Hematopoietic multipotent progenitor cell treated with erythropoietin and hydrocortisone succinate and interleukin-3 and kit ligand, for 6 days (in vitro differentiated cells): ENCODE measurements at regions not wholly inside any gene's neighbourhood (a gene's known extent, or its start where the extent isn't known, plus 50 kb on each side); places are given as distances from the start of the nearest gene placed in this dataset.
A peak's percentile ranks its signal among the peaks of the same experiment; 100 is the strongest.

ENCODE experiments used
- DNase-seq: peaks from one replicate; pipeline ENCODE4 v3.0.0-alpha.2; 2015

DNA sequence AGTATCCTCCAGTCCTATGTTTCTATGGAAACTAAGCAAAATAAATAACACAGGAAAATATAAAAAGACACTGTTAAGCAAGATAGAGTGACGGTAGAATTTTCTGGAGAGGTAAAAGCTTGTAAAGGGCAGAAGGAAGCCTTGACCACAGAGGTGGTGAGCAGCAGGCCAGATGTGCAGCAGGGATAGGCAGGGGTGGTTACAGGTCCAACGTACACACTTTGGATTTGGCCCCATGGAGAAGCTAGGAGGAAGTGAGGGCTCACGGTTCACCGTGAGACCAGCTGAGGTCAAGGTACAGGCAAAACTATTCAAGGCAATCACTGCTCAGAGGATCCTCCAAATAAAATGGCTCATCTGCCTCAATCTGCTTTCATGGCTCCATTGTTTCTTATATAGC is 242.8 kb downstream of the B3GLCT start:
- no peak for DNase-seq

DNA sequence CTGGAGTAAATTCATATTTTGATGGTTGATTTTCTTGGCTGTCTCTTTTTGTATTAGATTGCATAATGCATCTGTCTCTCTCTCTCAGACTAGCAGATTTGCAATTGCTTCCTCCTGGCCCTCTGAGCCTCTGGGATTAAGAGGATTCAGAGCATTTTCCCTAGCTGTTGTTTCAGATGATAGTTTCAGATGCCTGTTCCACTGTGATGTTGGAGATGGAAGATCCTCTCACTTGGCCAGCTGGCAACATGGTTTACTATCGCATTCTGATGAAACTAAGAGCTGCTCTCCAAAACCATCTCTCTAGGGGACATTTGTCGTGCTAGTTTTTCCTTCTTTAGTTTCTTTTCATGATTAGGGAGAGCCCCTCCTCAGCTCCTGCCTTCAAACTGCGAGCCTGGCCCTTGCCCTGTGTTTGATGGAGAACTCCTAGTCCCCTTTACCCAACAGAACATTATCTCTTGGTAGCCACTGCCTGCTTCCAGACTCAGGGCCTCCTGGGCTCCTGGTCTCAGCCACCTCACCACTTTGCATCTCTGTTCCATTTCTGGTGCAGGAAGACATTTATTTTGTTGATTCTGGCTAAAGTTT is 244.6 kb downstream of the B3GLCT start:
- DNase-seq, result no peak

DNA sequence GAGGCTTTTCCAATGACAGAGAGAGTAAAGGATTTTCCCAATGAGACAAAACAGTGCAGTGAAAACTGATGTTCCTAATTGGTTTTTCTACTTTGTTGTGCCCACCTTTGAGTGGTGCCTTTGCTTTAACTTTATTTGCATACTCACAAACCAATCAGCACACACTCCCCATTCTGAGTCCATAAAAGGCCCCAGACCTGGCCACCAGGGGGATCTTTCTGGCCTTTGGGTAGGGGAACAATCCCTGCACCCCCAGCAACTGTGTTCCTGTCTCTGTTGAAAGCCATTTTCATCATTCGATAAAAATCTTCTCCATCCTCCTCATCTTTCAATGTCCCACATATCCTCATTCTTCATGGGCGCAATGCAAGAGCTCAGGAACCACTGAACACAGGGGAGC is 252.8 kb downstream of the B3GLCT start:
- DNase-seq, result no peak

DNA sequence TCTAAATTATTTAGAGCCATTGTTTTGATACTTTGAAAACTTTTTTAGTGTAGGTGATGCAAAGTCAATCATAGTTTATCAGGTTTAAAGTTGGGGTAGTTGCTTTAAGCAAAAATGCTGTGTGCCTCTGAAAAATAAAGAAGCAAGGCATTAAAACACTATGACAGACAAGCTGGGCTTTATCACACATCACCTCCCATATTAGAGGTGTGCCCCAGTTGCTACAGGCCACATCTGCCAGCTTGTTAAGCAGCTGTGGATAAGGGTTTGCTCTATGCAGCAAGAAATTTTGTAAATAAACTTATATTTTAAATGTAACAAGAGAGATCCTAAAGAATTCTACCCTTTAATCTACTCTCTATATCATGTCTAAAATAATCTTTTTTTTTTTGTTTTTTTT is 255.8 kb downstream of the B3GLCT start:
- no peak for DNase-seq

DNA sequence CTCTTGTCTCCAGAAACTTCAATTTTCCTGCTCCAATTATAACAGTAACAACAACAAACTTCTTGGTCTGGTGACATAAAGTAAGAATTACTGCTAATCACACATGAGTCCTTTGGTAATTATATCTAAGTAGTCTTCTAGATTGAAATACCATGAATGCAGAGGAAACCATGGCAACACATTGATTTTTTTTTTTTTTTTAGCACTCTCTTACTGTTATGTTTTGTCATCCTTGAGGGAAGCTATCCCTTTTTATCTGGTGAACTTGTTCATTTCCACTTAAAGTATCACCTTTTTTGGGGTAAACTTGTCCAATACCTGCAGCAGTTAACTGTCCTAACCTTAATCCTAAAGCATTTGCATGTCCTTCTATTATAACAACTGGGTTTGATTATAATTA is 256.3 kb downstream of the B3GLCT start:
- no peak for DNase-seq

DNA sequence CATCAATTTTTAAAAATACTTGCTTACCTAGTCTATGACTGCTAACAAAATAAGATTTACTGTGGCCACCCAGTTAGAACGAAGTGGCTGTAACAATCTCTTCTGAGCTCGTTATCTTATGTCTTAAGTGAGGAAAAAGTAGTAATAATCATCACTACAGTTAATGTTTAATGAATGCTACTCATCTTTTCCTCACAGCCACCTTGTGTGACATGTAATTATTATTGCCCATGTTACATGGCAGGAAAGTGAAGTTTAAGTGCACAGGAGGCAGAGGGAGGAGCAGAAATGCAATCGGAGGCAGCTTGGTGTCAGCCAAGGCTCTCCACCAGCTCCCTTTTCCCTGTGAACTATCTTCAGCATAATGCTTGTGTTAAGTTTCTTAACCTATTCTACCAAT is 260.3 kb downstream of the B3GLCT start:
- DNase-seq, result no peak

DNA sequence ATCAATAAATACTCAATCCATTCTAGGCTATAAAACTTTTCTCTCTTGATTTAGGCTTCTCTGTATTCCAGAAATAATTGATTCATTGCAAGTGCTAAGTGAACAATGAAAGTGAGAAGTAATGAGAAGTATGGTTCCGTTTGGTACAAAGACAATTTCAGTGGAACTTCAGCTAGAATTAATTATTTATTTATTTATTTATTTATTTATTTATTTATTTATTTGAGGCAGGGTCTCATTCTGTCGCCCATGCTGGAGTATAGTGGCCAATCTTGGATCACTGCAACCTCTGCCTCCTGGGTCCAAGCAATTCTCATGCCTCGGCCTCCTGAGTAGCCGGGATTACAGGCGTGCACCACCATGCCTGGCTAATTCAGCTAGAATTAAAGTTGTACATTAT is 262.1 kb downstream of the B3GLCT start:
- DNase-seq, result no peak

DNA sequence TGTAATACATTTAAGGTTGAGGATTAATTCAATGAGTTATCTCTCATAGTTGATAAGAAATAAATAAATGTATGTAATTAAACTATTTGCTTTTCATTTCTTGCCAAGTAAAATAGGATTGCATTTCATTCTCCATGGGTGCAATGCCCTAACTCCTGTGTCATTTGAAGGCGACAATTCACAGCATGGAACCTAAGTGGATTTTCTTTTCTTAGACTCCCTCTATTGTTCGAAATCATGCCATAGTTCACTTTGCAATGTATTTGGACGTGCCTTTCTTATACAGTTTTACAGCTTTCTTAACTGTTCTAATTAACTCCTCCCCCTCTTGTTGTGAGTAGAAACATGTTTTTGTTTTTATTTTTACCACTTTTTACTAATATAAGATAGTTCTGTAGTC is 263.0 kb downstream of the B3GLCT start:
- DNase-seq, result no peak

DNA sequence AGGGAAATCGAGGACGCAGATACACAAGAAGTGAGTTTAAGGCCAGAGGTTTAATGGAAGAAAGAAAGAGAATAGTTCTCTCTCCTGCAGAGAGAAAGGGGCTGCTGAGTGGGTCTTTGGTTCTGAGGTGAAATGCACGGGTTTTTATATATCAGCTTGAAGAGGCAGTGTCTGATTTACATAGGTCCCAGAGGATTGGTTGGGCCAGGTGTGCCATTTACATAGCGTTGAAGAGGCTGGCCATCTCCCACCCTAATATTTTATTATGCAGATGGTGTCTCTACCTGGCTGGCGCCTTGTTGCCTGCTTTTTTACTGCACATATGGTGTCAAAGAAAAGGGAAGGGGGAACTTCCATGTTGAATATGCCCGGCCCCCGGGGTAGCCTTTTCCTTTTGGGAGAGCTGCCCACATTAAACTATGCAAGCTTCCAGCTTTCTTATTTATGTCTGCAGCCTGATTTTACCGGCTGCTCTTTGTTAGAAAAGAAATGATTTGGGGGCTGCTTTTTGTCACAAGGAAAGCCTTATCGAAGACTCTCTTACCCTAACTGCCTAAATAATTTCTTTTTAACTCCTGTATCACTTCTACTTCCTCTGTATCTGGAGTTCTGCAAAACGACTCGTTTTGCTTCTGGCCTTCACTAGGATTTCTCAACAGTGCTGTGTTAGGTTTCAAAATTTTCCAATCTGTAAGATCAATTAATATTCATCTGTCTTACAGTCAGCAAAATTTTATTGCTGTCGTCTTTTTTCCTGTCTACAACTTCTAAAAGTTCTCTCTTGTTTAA is 268.5 kb downstream of the B3GLCT start:
- no peak for DNase-seq

DNA sequence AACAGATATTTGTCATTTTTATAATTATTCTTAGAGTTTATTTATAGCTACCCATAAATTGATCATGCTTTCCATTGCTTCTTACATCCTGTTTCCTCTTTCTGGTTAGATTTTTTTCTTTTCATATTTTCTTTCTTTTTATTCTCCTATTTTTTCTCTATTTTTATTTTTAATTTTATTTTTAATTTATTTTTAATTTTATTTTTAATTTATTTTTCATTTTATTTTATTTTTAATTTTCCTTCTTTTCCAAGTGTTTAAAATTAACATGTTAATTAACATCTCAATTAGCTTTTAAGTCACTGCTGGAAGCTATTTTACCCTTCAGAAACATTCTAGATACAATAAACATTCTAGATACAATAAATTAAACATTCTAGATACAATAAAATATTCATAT is 269.6 kb downstream of the B3GLCT start:
- no peak for DNase-seq

DNA sequence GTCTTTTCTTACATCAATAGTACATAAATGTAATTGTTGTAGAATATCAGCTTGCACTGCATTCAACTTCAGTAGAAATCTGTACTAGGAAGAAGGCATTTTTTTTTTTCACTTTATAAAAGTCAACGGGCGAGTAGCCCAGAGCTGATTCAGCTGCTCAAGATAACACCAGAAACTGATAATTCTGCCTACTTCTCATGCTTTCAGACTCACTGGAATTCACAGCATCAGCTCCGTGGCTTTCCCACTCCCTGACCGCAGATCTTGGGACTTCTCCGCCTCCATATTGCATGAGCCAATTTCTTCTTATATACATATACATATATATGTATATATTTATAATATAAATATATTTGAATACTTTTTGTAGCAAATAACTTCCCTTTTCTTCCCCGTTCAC is 263.1 kb upstream of the RXFP2 start:
- no peak for DNase-seq

DNA sequence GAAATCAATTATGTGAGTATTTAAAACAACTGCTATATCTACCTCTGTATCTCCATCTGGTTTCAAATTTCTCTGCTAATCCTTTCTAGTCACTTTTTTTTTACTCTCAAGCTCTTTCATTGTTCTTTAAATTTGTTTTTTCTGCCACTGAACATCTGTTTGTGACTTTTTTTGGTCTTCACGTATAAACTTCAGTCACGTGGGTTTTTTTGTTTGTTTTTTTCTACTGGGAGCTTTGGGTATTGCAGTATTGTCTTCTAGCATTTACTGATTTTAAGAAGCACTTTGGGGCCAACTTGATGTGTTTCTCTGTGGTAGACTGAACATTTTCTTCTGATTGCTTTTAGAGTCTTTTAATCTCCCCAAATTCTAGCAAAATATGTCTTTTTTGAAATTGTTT is 262.6 kb upstream of the RXFP2 start:
- DNase-seq, result no peak

DNA sequence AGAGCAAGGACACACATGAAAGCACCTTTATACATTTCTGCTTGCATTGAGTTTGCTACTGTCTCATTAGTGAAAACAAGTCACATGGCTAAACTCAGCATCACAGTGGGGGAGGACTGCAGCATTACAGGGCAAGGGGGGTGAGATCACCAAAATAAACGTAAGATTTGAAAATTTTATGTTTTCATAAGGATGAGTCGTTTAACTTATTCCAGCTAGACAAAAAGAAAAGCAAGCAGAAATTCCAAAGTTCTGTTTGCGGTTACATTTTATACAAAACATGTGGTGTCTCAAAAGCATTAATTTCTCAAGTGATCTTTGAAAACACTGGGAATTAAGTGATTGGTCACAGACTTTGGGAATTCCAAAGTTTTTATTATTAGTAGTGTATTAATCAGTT is 261.4 kb upstream of the RXFP2 start:
- no peak for DNase-seq

DNA sequence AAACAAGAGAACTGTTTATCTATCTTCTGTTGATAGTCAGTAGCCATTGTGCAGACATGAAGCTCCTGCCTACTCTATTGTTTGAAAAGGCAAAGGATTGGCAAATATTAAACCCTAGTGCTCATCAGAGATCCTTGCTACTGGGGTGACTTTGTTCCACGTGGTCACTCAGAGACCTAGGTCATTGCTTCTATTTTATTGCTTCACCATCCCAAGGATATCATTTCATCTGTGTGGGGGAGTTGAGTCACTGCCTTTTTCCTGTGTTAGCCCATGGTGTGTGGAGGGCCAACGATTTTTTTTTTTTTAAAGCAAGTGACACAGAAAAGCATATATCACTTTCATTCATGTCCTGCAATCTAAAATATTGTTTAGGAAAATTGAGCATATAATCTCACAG is 254.1 kb upstream of the RXFP2 start:
- peak; percentile 63 for DNase-seq

DNA sequence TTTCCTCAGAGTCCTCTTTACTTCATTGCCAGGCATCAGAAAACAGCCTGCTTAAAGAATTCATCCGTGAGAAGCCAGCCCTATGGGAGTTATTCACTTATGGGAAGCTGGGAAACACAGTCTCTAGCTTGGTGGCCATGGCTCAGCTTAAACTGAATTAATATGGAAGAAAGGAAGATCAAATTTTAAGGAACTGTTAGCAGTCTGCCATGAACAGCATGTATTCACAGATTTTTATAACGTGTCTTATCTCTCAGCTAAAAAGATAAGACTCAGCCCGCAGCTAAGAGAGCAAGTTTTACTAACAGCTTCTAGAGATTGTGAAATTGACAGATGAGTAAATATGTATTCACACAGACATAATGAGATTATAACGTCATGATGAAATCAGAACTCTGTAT is 253.7 kb upstream of the RXFP2 start:
- peak; percentile 67 for DNase-seq

DNA sequence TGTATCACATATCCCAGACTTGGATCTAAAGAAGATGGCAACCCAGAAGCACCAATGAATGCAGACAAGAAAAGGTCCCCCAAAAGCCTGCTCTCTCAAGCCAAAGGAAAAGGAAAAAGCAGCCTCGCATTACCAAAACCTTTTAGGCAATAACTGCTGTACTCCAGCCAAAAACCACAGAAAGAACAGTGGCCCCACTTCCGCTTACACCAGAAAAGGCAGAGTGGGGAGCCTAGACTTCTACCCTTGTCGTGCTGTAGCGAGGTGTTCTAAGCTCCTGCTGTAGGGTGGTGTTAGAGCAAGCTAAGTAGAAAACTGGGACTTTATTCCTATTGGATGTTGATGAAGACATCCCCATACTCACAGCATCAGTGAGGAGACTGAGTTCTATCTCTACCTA is 244.0 kb upstream of the RXFP2 start:
- DNase-seq, result peak; percentile 36

DNA sequence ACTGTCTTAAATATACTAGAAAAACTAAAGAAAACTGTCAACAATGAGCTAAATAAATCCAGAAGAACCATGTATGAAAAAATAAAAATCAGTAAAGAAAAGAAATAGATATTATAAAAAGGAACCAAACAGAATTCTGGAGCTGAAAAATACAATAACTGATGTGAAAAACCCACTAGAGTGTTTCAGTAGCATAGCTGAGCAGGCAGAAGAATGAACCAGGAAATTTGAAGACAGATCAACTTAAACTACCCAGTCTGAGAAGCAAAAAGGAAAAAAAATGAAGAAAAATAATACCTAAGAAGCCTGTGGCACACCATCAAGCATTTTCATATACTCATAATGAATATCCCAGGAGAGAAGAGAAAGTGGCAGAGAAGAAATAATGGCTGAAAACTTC is 240.1 kb upstream of the RXFP2 start:
- no peak for DNase-seq

DNA sequence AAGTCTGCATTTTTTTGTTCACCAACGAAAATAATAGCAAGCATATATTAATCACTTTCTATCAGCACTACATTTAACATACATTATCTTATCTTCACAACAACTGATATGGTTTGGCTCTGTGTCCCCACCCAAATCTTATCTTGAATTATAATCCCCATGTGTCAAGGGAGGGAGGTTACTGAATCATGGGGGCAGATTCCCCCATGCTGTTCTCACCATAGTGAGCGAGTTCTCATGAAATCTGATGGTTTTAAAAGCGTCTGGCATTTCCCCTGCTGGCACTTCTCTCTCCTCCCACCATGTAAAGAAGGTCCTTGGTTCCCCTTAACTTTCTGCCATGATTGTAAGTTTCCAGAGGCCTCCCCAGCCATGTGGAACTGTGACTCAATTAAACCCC is 235.7 kb upstream of the RXFP2 start:
- no peak for DNase-seq

DNA sequence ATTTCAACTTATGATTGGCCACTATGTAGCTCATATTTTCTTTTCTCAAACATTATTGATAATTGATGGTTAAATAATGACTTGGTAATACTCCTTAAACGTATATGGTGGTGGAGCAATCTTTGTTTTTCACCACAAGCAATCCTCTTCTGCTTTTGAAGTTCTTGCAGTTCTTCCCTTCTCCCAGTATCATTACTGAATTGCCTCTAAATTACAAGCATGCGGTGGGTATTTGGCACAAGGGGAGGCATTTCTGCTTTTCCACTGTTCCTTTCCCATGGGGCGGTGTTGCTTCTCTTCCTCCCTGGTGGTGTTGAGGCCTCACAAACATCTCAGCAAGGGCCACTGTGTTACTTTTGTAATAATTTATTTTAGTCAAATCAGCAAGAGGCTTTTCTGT is 234.4 kb upstream of the RXFP2 start:
- no peak for DNase-seq

DNA sequence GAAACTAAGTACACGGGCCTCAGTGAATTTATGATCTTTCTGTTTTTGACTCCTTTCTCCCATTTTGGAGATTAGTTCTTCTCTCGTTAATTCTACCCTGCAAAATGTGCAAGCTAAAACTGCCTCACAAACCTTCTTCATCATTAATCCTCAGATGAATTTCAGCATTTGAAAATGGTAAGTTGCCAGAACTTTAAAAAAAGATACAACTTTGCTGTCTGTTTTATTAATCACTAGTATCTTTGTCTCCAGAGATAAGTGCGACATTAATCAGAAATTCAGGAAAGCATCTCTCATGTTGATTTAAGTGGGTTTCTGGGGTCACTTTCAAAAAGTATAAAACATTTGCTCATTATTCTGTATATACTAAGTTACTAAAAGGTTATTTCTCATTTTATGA is 227.0 kb upstream of the RXFP2 start:
- DNase-seq, result no peak

DNA sequence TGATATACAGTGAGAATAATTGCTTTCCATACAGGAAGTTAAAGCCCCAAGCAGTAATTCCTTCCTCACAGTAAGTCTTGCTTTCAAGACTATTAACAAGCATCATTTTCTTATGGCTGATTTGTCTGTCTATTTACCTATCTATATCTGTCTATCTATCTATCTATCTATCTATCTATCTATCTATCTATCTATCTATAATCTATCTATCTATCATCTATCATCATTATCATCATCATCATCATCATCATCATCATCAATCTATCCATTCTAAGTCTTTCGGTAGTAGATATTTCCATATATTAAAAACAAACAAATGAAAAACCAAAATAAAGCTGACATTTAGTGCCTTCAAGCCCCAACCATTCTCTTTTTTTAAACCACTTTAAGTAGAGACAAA is 224.4 kb upstream of the RXFP2 start:
- DNase-seq, result no peak

DNA sequence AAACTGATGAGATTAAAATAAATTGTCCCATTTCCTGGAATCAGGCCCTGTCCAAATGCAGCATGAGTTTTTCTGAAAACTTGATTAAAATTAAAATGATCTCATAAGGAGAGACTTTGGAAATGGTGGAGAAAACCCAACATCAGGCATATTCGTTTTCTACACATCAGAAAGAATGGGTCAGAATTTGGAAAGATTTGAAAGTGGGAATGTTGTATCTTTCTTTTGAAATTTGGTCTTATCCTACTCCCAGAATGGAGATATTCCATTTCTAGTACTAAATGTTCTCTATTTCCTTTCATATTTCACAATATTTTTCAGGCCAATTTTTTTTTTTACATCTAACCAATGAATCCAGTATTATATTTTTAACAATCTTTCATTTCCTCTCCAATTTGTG is 223.9 kb upstream of the RXFP2 start:
- no peak for DNase-seq

DNA sequence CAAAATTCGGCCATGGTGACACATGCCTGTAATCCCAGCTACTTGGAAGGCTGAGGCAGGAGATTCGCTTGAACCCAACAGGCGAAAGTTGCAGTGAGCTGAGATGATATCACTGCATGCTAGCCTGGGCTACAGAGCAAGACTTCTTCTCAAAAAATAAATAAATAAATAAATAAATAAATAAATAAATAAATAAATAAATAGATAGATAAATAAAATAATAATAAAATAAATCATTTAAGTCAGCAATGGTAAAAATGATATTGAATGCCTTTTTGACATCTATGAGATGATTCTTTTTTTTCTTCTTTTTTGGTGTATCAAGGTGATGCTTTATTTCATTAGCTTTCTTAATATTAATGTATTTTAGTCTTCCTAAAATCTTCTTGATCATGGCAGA is 221.7 kb upstream of the RXFP2 start:
- DNase-seq, result no peak

DNA sequence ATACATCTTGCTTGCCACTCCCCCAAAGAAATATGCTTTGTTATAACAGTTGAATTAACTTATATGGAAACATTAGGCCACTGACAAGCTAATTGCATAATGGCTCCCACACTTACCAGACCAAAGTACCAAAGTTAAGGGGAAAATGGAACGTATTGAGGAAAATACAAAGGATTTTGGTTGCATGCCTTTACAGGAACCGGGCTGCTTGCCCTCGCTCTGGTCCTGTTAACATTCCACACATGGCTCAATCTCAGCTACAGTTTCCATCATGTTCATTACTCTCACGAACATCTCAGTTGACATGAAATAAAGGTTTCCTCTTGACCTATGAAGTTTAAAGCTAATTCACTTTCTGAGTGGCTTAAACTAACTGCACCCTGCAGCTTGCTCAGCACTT is 220.7 kb upstream of the RXFP2 start:
- no peak for DNase-seq

DNA sequence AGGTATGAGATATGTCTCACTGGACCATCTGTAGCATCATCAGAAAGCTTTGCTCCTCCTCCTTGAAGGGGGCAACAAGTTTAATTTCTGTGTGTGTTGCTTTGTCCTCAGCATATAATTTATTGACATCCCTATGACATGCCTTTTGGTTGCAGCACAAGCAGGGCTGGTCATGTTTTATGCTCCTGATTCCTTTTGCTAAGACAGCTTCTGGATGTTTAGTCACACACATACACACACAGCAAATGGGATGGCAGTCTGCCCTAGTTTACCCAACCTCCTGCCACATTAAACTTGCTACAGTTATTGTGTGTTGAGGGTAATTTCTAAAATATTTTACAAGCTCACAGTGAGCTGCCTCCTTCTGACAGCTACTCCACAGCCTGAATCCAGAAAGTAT is 217.9 kb upstream of the RXFP2 start:
- DNase-seq, result no peak
